Coronary artery (tissue), 2 donors: ENCODE measurements at regions not wholly inside any gene's neighbourhood (a gene's known extent, or its start where the extent isn't known, plus 50 kb on each side); places are given as distances from the start of the nearest gene placed in this dataset.

Experiments
- DNase-seq: peaks from one replicate; pipeline ENCODE4 v3.0.0-alpha.2; 2017; ENCODE audit warnings: low spot score
- H3K27ac ChIP-seq, 2 donors: fragments of 200-600 bp; sonication (generic); one replicate each; pipeline ENCODE4 v1.5.1; 2016 to 2019
- H3K4me3 ChIP-seq: fragments of 200-600 bp; sonication (generic); 2 replicates; pipeline ENCODE4 v1.5.1; 2016; ENCODE audit warnings: mild to moderate bottlenecking, moderate library complexity
- TF ChIP-seq, protein P1 (sequence below): fragments of 200-600 bp; sonication (generic); IDR thresholded peaks from one replicate; pipeline ENCODE4 v1.5.1; 2019; ENCODE audit warnings: antibody characterized with exemption

DNA sequence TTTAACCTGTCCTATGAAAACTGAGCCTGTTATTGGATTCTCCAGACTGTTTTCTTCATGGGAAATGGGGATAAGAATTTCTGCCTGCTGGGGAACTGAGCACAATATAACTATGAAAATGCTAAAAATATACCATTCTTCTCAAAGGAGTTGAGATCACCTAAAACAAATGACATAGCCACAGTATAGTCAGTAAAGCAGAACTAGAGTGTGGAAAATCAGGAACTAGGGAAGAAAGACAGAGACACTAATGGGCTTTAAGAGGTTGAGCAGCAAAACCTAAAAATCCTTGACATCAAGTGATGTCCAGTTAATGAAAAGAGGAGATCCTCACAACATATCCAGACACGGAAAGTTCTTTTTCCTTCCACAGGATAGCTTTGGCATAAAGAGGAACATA, 215.7 kb upstream of the CST7 start:
- TF ChIP-seq, protein P1, sequence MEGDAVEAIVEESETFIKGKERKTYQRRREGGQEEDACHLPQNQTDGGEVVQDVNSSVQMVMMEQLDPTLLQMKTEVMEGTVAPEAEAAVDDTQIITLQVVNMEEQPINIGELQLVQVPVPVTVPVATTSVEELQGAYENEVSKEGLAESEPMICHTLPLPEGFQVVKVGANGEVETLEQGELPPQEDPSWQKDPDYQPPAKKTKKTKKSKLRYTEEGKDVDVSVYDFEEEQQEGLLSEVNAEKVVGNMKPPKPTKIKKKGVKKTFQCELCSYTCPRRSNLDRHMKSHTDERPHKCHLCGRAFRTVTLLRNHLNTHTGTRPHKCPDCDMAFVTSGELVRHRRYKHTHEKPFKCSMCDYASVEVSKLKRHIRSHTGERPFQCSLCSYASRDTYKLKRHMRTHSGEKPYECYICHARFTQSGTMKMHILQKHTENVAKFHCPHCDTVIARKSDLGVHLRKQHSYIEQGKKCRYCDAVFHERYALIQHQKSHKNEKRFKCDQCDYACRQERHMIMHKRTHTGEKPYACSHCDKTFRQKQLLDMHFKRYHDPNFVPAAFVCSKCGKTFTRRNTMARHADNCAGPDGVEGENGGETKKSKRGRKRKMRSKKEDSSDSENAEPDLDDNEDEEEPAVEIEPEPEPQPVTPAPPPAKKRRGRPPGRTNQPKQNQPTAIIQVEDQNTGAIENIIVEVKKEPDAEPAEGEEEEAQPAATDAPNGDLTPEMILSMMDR = no peak
- no peak overlapping the region for H3K27ac ChIP-seq
- H3K4me3 ChIP-seq = no peak overlapping the region
- no peak for DNase-seq

DNA sequence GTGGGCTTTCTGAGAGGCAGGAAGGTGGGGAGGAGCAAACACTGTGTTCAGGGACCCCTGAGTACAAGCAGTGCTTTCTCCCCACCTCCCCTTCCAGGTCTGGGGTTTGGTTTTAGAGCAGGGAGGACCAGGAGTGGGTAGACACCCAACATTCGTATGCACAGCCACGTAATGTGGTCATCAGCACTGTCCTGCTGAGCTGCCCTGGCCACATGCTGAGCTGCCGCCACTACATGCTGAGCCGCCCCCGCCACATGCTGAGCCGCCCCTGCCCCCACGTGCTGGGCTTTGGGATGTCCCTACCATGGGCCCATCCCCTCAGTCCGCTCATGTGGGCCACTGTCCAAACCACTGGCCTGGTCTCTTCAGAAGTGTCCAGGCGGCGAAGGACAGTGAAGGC, 214.9 kb upstream of the CST7 start:
- no peak overlapping the region for H3K27ac ChIP-seq
- DNase-seq = no peak
- H3K4me3 ChIP-seq = no peak overlapping the region
- TF ChIP-seq, protein P1 = no peak

DNA sequence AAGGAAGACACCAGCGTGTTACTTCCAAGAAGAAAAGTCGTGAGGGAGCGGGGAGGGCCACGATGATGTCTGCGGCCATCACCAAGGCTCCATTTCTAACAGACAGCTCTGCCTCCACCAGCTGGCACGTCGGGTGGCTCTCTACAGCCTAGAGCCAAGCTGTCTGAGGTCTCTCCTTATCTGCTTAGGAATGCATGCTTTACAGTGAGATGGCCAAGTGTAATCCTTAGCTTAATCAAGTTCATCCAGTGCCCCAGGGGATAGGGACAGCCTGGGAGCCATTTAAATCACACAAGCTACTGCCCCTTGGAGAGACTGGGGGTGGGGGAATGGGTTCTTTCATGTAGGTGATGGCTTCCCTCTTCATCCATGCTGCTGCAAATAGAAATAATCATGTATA, 213.8 kb upstream of the CST7 start:
- DNase-seq = no peak
- TF ChIP-seq, protein P1 = no peak
- Histone ChIP-seq H3K4me3 (no peak overlapping the region), H3K27ac (no peak overlapping the region)

DNA sequence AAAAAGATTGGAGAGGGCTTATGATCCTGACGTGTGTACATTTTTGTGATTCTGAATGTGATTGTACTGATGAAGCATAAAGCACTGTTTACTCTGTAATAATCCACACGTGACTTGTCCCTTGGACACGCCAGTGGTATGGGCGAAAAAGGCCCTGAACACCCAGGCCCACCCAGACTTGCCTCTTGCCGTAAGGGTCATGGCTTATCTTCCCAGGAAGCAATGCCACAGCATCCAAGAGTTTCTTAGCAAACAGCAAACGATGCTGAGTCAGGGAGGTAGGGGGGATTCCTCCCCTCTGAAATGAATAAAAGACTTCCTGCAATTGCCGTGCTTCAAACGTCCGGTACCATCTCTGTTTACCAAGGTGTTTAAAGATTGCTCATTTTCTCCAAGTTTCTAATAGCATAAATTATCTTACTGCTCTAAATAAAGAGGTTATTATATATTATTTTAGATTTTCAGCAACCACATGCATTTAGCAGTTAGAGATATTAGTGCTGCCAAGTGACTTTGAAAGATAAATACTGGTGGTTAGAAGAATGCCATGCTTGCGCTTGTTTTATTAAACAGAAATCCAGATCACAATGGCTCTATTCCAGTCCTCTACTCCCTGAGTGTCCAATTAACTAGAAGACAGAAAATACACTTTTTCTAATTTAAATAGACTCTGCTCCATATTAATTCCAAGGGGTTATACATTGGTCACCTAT, 212.8 kb upstream of the CST7 start:
- TF ChIP-seq, protein P1 = no peak
- no peak overlapping the region for H3K4me3 ChIP-seq
- DNase-seq = no peak
- H3K27ac ChIP-seq = no peak overlapping the region

DNA sequence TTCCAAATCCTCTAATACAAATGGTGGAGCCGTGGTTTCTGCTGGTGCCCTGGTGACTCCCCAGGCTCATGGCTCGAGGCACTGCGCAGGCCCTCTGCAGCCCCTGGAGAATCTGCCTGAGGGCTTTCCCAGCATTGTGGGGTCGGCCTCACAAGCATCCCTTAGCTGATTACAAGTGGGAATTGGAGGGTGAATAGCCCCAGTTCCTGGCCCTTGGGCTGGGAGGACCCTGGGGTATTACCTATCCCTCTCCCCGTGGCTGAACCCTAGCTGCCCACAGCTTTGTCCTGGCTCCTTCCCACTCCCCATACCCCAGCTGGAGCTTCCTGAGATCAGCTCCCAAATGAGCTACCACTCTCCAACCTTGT, 212.2 kb upstream of the CST7 start:
- H3K4me3 ChIP-seq = no peak overlapping the region
- DNase-seq = no peak
- TF ChIP-seq, protein P1 = no peak
- no peak overlapping the region for H3K27ac ChIP-seq

DNA sequence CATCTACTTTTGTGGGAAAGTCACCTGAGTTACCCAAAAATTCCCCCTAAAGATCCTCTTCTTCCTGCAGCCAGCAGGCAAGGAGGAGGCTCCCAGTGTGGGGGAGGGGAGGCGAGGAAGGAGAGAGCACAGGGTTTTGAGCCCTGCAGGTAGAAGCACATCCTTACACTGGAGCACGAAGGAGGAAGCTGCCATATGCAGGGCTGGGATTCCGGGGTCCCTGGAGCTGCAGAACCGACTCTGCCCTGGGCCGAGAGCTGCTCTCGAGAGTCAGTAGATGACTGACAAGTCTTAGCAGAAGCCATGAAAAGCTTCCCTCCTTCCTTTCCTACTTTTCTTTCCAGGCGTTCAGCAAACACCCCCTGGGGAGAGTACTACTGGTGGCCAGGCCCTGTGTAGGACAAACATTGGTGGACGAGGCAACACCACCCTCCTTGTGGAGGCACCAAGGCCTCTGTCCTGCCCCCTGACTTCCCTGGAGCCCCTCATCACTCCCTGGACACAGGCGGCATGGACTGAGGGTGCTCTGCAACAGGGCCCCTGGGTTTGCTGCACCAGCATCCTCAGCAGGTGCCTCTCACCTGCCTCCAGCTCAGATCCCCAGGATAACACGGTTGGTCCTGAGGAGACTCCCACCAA, 211.7 kb upstream of the CST7 start:
- H3K27ac ChIP-seq = no peak overlapping the region
- H3K4me3 ChIP-seq = no peak overlapping the region
- TF ChIP-seq, protein P1 = no peak
- DNase-seq = no peak
